ENCODE measurements at regions not wholly inside any gene's neighbourhood (a gene's known extent, or its start where the extent isn't known, plus 50 kb on each side); places are given as distances from the start of the nearest gene placed in this dataset.

DNA sequence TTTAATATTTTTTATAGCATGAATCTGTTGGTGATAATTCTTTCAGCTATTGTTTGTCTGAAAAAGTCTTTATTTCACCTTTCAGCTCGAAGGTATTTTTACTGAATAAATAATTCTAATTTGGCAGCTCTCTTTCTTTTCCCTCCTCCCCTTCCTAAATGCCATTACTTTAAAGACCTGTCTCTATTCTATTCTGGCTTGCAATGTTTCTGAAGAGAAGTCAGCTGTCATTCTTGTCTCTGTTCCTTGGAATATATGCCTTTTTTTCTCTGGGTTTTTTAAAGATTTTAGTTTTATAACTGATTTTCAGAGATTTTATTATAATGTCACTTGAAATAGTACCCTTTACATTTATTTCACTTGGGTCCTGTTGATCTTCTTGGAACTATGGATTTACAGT lies 237.9 kb upstream of the DAAM1 start:
- FAIRE-seq (no peak), DNase-seq (ENCODE audit: low read depth in 1 of 2, low spot score in 2 of 2) (no peak)
- H2AFZ ChIP-seq (ENCODE audit: low read length), result no peak overlapping the region
- H3K79me2 ChIP-seq (ENCODE audit: control insufficient read depth in 1 of 2, insufficient read depth in 2 of 2, low read length in 2 of 2), result no peaks in the 10 kb centered on the region
- H3K4ac ChIP-seq (replicated peaks; ENCODE audit: insufficient read length, low read depth, low read length), result no peak overlapping the region
- no peak overlapping the region for H2BK20ac ChIP-seq (ENCODE audit: low read length)
- peaks cover 0 to 4% of the 10 kb centered on the region in 2 experiments; a peak in 1 of 4 replicates for H3K9me3 ChIP-seq (ENCODE audit: insufficient read depth in 2 of 2, low read depth in 1 of 2, low read length in 1 of 2)
- H3K14ac ChIP-seq (ENCODE audit: insufficient read length), result no peak overlapping the region
- no peaks in the 10 kb centered on the region for H3K27me3 ChIP-seq (replicated peaks in 1 of 4; ENCODE audit: control insufficient read depth in 3 of 4, extremely low read depth in 1 of 4, insufficient read depth in 3 of 4, low read length in 3 of 4)
- POLR2A ChIA-PET (ENCODE audit: partially characterized antibody), result no interaction called here
- no peak overlapping the region for H3K23ac ChIP-seq (ENCODE audit: insufficient read length)
- H3K4me3 ChIP-seq (ENCODE audit: extremely low read depth in 1 of 4, insufficient read depth in 2 of 4, low read depth in 3 of 4, low read length in 4 of 4), result no peak overlapping the region
- H3K4me2 ChIP-seq (ENCODE audit: insufficient read depth in 1 of 2, low read depth in 2 of 2, low read length in 2 of 2), result no peak overlapping the region
- no peak overlapping the region for H4K8ac ChIP-seq (ENCODE audit: extremely low read depth, insufficient read depth, low read length)
- CTCF ChIA-PET (ENCODE audit: partially characterized antibody), result interaction anchor here (0.6 kb wide), 1 partner anchor 293 kb away, joined by 4 read pairs; no protein-coding TSS in a partner anchor
- no peak overlapping the region for H4K91ac ChIP-seq (replicated peaks; ENCODE audit: insufficient read length, low read length)
- 76% methylated on average over 1 of the region's 1 CpG; no CpG with 5 or more reads in 1 of the 2 experiments for WGBS, 2 experiments (ENCODE audit: extremely low coverage in 1 of 2, insufficient coverage in 1 of 2, insufficient read length in 1 of 2, insufficient replicate concordance in 2 of 2, low coverage in 1 of 2, low lambda C conversion rate in 2 of 2, missing lambda C conversion rate in 1 of 2)
- H3K56ac ChIP-seq (replicated peaks; ENCODE audit: insufficient read length, low read depth, low read length), result no peak overlapping the region
- H2AK5ac ChIP-seq (ENCODE audit: low read depth, low read length), result no peak overlapping the region
- H3K27ac ChIP-seq (ENCODE audit: low read depth, low read length), result no peak overlapping the region
- H2BK5ac ChIP-seq (ENCODE audit: low read depth, low read length), result no peak overlapping the region
- no peak overlapping the region for H4K5ac ChIP-seq (ENCODE audit: insufficient read length, low read depth, low read length)
- no peaks in the 10 kb centered on the region for H3K79me1 ChIP-seq (ENCODE audit: low read depth, low read length)
- H3K4me1 ChIP-seq (replicated peaks in 1 of 4; ENCODE audit: control insufficient read depth in 3 of 4, insufficient read depth in 4 of 4, low read length in 3 of 4), result peaks cover 0 to 5% (median 1%) of the 10 kb centered on the region in 4 experiments; a peak in 3 of 7 replicates
- peaks cover 2% of the 10 kb centered on the region; the same call in 1 of the 2 replicates for H3K23me2 ChIP-seq (ENCODE audit: low read depth, low read length)
- H3K36me3 ChIP-seq (ENCODE audit: control insufficient read depth in 2 of 4, insufficient read depth in 4 of 4, low read length in 3 of 4), result no peaks in the 10 kb centered on the region
- no peak overlapping the region for H3K9ac ChIP-seq (replicated peaks in 1 of 4; ENCODE audit: extremely low read depth in 1 of 4, low read depth in 3 of 4, low read length in 3 of 4)
- no peak overlapping the region for H2BK12ac ChIP-seq (ENCODE audit: low read depth, low read length)
- no peak overlapping the region for H3K18ac ChIP-seq (ENCODE audit: extremely low read depth, low read length)
- H4K20me1 ChIP-seq (replicated peaks in 1 of 2; ENCODE audit: control insufficient read depth in 1 of 2, insufficient read depth in 2 of 2, low read length in 2 of 2), result no peaks in the 10 kb centered on the region
- H2BK15ac ChIP-seq (ENCODE audit: low read length), result no peak overlapping the region
- TF ChIP-seq GTF2F1 (IDR thresholded peaks at IDR 0.05; ENCODE audit: borderline replicate concordance, low read depth, low read length) (no peak), HDAC2 (IDR thresholded peaks at IDR 0.05; ENCODE audit: borderline replicate concordance in 1 of 2, low read depth in 2 of 2, low read length in 2 of 2) (no peak), SP2 (IDR thresholded peaks at IDR 0.05; ENCODE audit: low read length) (no peak), SIRT6 (IDR thresholded peaks at IDR 0.05; ENCODE audit: low read length) (no peak), HDAC6 (IDR thresholded peaks at IDR 0.05; ENCODE audit: low read depth, low read length) (no peak), POLR2A (IDR thresholded peaks at IDR 0.05; ENCODE audit: control extremely low read depth in 1 of 2, low read depth in 2 of 2, low read length in 2 of 2) (no peak), BACH1 (IDR thresholded peaks at IDR 0.05; ENCODE audit: low read length) (no peak)
- TF ChIP-seq, protein P1, sequence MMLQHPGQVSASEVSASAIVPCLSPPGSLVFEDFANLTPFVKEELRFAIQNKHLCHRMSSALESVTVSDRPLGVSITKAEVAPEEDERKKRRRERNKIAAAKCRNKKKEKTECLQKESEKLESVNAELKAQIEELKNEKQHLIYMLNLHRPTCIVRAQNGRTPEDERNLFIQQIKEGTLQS (IDR thresholded peaks at IDR 0.05; ENCODE audit: insufficient read depth, low read depth, low read length), result no peak
- no peak overlapping the region for H2BK120ac ChIP-seq (replicated peaks; ENCODE audit: low read depth, low read length)
